ENCODE measurements at regions not wholly inside any gene's neighbourhood (a gene's known extent, or its start where the extent isn't known, plus 50 kb on each side); places are given as distances from the start of the nearest gene placed in this dataset.

DNA sequence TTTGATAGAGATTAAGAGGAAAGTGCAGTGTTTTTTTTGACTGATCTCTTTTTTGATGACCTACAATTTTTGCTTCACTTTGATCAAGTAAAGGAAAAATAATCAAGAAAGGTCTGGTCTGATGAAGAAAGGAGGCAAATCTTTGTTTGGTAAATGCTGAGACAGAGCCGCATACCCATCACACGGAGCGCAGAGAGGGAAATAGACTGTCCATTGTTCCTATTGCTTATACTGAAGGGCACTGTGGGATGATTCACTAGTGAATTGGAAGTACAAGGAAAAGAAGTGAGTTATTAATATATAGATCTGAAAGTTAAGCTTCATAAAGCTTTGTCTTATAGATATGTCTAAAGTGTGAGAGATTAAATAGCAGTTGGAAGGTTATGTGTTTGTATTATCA lies 455.1 kb downstream of the PLCL1 start:
- Histone ChIP-seq H3K27ac (no peak overlapping the region), H3K9me3 (ENCODE audit: low read depth, low read length) (no peaks in the 10 kb centered on the region), H3K4me3 (no peak overlapping the region), H3K9ac (ENCODE audit: insufficient read length) (no peak overlapping the region), H3K36me3 (ENCODE audit: insufficient read depth, low read length) (no peaks in the 10 kb centered on the region)
- TF ChIP-seq POLR2AphosphoS5 (IDR thresholded peaks at IDR 0.05; ENCODE audit: borderline replicate concordance, low read depth, low read length) (no peak), FOXP2 (optimal IDR thresholded peaks at IDR 0.05; ENCODE audit: control extremely low read depth, extremely low read length, insufficient read depth) (no peak), EZH2 (IDR thresholded peaks at IDR 0.05) (no peak)
- no peak for DNase-seq (ENCODE audit: low read depth, low spot score)

- no peak overlapping the region for H3K4me3 ChIP-seq
- no peak overlapping the region for H3K9ac ChIP-seq (ENCODE audit: insufficient read length)
- no peak overlapping the region for H3K27ac ChIP-seq
- no peak for DNase-seq (ENCODE audit: low read depth, low spot score)
- no peaks in the 10 kb centered on the region for H3K9me3 ChIP-seq (ENCODE audit: low read depth, low read length)
- H3K36me3 ChIP-seq (ENCODE audit: insufficient read depth, low read length) = no peaks in the 10 kb centered on the region
- TF ChIP-seq EZH2 (IDR thresholded peaks at IDR 0.05) = no peak
These were observed 450.2 kb downstream of the PLCL1 start for GRCh38 chr2:198254536-198255090.

- H3K27ac ChIP-seq = no peak overlapping the region
- H3K4me3 ChIP-seq = no peak overlapping the region
- DNase-seq (ENCODE audit: low read depth, low spot score) = no peak
- TF ChIP-seq POLR2AphosphoS5 (IDR thresholded peaks at IDR 0.05; ENCODE audit: borderline replicate concordance, low read depth, low read length) (no peak), FOXP2 (optimal IDR thresholded peaks at IDR 0.05; ENCODE audit: control extremely low read depth, extremely low read length, insufficient read depth) (no peak), EZH2 (IDR thresholded peaks at IDR 0.05) (no peak)
- no peaks in the 10 kb centered on the region for H3K9me3 ChIP-seq (ENCODE audit: low read depth, low read length)
- H3K36me3 ChIP-seq (ENCODE audit: insufficient read depth, low read length) = no peaks in the 10 kb centered on the region
- no peak overlapping the region for H3K9ac ChIP-seq (ENCODE audit: insufficient read length)
These were observed 449.6 kb downstream of the PLCL1 start for GRCh38 chr2:198253995-198254394.

- TF ChIP-seq FOXP2 (optimal IDR thresholded peaks at IDR 0.05; ENCODE audit: control extremely low read depth, extremely low read length, insufficient read depth) = no peak
- TF ChIP-seq POLR2AphosphoS5 (IDR thresholded peaks at IDR 0.05; ENCODE audit: borderline replicate concordance, low read depth, low read length) = no peak
- no peak for TF ChIP-seq EZH2 (IDR thresholded peaks at IDR 0.05)
- no peak overlapping the region for H3K27ac ChIP-seq
- no peaks in the 10 kb centered on the region for H3K9me3 ChIP-seq (ENCODE audit: low read depth, low read length)
- DNase-seq (ENCODE audit: low read depth, low spot score) = no peak
- H3K36me3 ChIP-seq (ENCODE audit: insufficient read depth, low read length) = no peaks in the 10 kb centered on the region
- H3K4me3 ChIP-seq = no peak overlapping the region
- H3K9ac ChIP-seq (ENCODE audit: insufficient read length) = no peak overlapping the region
These were observed 448.1 kb downstream of the PLCL1 start for GRCh38 chr2:198252472-198252871.

- no peak for TF ChIP-seq FOXP2 (optimal IDR thresholded peaks at IDR 0.05; ENCODE audit: control extremely low read depth, extremely low read length, insufficient read depth)
- no peak for TF ChIP-seq EZH2 (IDR thresholded peaks at IDR 0.05)
- TF ChIP-seq POLR2AphosphoS5 (IDR thresholded peaks at IDR 0.05; ENCODE audit: borderline replicate concordance, low read depth, low read length) = no peak
- Histone ChIP-seq H3K27ac (no peak overlapping the region), H3K36me3 (ENCODE audit: insufficient read depth, low read length) (no peaks in the 10 kb centered on the region), H3K9me3 (ENCODE audit: low read depth, low read length) (no peaks in the 10 kb centered on the region), H3K9ac (ENCODE audit: insufficient read length) (no peak overlapping the region), H3K4me3 (no peak overlapping the region)
- no peak for DNase-seq (ENCODE audit: low read depth, low spot score)
These were observed 437.7 kb downstream of the PLCL1 start for GRCh38 chr2:198242093-198242492.

DNA sequence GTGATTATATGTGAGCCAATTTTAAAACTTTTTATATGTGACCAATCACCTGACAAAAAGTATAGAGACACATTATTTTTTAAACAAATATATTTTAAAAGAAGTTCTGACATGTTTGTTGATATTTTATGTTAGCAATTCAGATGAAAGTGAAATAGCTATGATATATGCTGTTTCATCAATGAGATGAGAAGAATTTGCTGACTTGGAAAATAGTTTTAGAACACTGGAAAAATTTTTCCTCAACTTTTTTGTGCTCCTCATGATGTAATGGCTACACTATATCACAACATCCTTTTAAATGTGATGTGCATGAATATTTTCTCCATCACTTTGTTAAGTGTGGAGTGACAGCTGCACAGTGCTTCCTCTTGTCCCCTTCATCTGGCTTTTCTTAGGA lies 434.0 kb downstream of the PLCL1 start:
- no peak for TF ChIP-seq FOXP2 (optimal IDR thresholded peaks at IDR 0.05; ENCODE audit: control extremely low read depth, extremely low read length, insufficient read depth)
- TF ChIP-seq EZH2 (IDR thresholded peaks at IDR 0.05) = no peak
- no peak for TF ChIP-seq POLR2AphosphoS5 (IDR thresholded peaks at IDR 0.05; ENCODE audit: borderline replicate concordance, low read depth, low read length)
- Histone ChIP-seq H3K9me3 (ENCODE audit: low read depth, low read length) (no peaks in the 10 kb centered on the region), H3K4me3 (no peak overlapping the region), H3K36me3 (ENCODE audit: insufficient read depth, low read length) (no peaks in the 10 kb centered on the region), H3K27ac (no peak overlapping the region), H3K9ac (ENCODE audit: insufficient read length) (no peak overlapping the region)
- no peak for DNase-seq (ENCODE audit: low read depth, low spot score)

- no peak for DNase-seq (ENCODE audit: low read depth, low spot score)
- no peak for TF ChIP-seq FOXP2 (optimal IDR thresholded peaks at IDR 0.05; ENCODE audit: control extremely low read depth, extremely low read length, insufficient read depth)
- TF ChIP-seq POLR2AphosphoS5 (IDR thresholded peaks at IDR 0.05; ENCODE audit: borderline replicate concordance, low read depth, low read length) = no peak
- no peak for TF ChIP-seq EZH2 (IDR thresholded peaks at IDR 0.05)
- Histone ChIP-seq H3K27ac (no peak overlapping the region), H3K9ac (ENCODE audit: insufficient read length) (no peak overlapping the region), H3K4me3 (no peak overlapping the region), H3K9me3 (ENCODE audit: low read depth, low read length) (no peaks in the 10 kb centered on the region), H3K36me3 (ENCODE audit: insufficient read depth, low read length) (no peaks in the 10 kb centered on the region)
These were observed 431.9 kb downstream of the PLCL1 start for GRCh38 chr2:198236338-198236737.

GRCh38 chr2:198232281-198232680 lies 427.9 kb downstream of the PLCL1 start:
- no peaks in the 10 kb centered on the region for H3K9me3 ChIP-seq (ENCODE audit: low read depth, low read length)
- H3K4me3 ChIP-seq = no peak overlapping the region
- H3K36me3 ChIP-seq (ENCODE audit: insufficient read depth, low read length) = no peaks in the 10 kb centered on the region
- H3K9ac ChIP-seq (ENCODE audit: insufficient read length) = no peak overlapping the region
- TF ChIP-seq POLR2AphosphoS5 (IDR thresholded peaks at IDR 0.05; ENCODE audit: borderline replicate concordance, low read depth, low read length) (no peak), EZH2 (IDR thresholded peaks at IDR 0.05) (no peak), FOXP2 (optimal IDR thresholded peaks at IDR 0.05; ENCODE audit: control extremely low read depth, extremely low read length, insufficient read depth) (no peak)
- DNase-seq (ENCODE audit: low read depth, low spot score) = no peak
- H3K27ac ChIP-seq = no peak overlapping the region

- no peak for DNase-seq (ENCODE audit: low read depth, low spot score)
- TF ChIP-seq POLR2AphosphoS5 (IDR thresholded peaks at IDR 0.05; ENCODE audit: borderline replicate concordance, low read depth, low read length) = no peak
- TF ChIP-seq EZH2 (IDR thresholded peaks at IDR 0.05) = no peak
- no peak for TF ChIP-seq FOXP2 (optimal IDR thresholded peaks at IDR 0.05; ENCODE audit: control extremely low read depth, extremely low read length, insufficient read depth)
- Histone ChIP-seq H3K4me3 (no peak overlapping the region), H3K9ac (ENCODE audit: insufficient read length) (no peak overlapping the region), H3K9me3 (ENCODE audit: low read depth, low read length) (no peaks in the 10 kb centered on the region), H3K36me3 (ENCODE audit: insufficient read depth, low read length) (no peaks in the 10 kb centered on the region), H3K27ac (no peak overlapping the region)
These were observed 427.2 kb downstream of the PLCL1 start for GRCh38 chr2:198231562-198231961.
